ENCODE measurements at regions not wholly inside any gene's neighbourhood (a gene's known extent, or its start where the extent isn't known, plus 50 kb on each side); places are given as distances from the start of the nearest gene placed in this dataset.
"Not testable (repeated sequence)": the region's sequence is repeated elsewhere in the genome, so short reads cannot be mapped to it uniquely, and the experiment has no call there.

DNA sequence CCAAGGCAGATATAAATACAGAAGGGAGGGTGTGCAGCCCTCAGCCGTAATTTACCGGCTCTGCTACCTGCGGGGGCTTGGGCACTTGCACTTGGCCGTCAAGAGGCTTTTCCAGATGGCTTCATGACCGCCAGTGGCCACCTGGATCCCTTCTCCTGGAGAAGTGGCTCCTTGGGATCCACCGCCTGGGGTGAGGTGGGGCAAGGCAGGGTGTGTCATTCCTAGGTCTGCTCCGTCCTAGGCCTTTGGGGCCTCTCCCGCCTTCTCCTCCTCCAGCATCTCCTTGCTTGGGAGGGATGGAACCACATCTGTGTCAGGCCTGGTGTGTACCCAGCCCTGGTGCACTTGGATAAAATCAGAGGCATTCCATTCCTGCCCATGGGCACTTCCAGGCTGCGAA, 80.8 kb upstream of the GOLGA6L4 start:
- not testable (repeated sequence) for TF ChIP-seq POLR2A (IDR thresholded peaks at IDR 0.05)
- TF ChIP-seq, protein P1, sequence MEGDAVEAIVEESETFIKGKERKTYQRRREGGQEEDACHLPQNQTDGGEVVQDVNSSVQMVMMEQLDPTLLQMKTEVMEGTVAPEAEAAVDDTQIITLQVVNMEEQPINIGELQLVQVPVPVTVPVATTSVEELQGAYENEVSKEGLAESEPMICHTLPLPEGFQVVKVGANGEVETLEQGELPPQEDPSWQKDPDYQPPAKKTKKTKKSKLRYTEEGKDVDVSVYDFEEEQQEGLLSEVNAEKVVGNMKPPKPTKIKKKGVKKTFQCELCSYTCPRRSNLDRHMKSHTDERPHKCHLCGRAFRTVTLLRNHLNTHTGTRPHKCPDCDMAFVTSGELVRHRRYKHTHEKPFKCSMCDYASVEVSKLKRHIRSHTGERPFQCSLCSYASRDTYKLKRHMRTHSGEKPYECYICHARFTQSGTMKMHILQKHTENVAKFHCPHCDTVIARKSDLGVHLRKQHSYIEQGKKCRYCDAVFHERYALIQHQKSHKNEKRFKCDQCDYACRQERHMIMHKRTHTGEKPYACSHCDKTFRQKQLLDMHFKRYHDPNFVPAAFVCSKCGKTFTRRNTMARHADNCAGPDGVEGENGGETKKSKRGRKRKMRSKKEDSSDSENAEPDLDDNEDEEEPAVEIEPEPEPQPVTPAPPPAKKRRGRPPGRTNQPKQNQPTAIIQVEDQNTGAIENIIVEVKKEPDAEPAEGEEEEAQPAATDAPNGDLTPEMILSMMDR (IDR thresholded peaks at IDR 0.05), result not testable (repeated sequence)

Data from uterus (tissue), 2 donors.